ENCODE measurements at regions not wholly inside any gene's neighbourhood (a gene's known extent, or its start where the extent isn't known, plus 50 kb on each side); places are given as distances from the start of the nearest gene placed in this dataset.

DNA sequence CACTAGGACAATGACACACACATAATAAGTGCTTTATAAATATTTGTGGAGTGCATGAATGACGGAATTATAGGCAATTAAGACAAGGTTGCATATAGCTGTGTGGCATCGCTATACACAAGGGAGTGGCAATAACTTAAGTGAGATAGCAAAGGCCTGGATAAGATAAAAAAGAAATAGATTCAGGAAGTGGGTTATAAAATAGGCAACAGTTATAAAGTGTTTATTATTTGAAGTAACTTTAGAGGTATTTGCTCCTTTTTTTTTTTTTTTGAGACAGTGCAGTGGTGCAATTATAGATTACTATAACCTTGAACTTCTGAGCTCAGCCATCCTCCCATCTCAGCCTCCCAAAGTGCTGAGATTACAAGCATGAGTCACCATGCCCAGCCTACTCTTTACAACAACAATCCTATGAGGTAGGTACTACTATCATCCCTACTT is 75.9 kb upstream of the LOC128125822 start:
- no peaks in the 10 kb centered on the region for H3K9me3 ChIP-seq (ENCODE audit: insufficient read depth, low read depth)
- H3K79me2 ChIP-seq (ENCODE audit: low read depth) = no peaks in the 10 kb centered on the region
- no peak overlapping the region for H3K27ac ChIP-seq
- ChIA-PET POLR2A (ENCODE audit: unreplicated experiment) (no interaction called here), CTCF (no interaction called here)
- no peaks in the 10 kb centered on the region for H3K9me2 ChIP-seq (ENCODE audit: insufficient read depth)
- intact Hi-C loops (cut with micrococcal nuclease; ENCODE audit: unreplicated experiment) = no loop called here
- no peaks in the 10 kb centered on the region for H3K36me3 ChIP-seq (ENCODE audit: low read depth)
- TF ChIP-seq, protein P1, sequence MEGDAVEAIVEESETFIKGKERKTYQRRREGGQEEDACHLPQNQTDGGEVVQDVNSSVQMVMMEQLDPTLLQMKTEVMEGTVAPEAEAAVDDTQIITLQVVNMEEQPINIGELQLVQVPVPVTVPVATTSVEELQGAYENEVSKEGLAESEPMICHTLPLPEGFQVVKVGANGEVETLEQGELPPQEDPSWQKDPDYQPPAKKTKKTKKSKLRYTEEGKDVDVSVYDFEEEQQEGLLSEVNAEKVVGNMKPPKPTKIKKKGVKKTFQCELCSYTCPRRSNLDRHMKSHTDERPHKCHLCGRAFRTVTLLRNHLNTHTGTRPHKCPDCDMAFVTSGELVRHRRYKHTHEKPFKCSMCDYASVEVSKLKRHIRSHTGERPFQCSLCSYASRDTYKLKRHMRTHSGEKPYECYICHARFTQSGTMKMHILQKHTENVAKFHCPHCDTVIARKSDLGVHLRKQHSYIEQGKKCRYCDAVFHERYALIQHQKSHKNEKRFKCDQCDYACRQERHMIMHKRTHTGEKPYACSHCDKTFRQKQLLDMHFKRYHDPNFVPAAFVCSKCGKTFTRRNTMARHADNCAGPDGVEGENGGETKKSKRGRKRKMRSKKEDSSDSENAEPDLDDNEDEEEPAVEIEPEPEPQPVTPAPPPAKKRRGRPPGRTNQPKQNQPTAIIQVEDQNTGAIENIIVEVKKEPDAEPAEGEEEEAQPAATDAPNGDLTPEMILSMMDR (conservative IDR thresholded peaks at IDR 0.05) = no peak
- TF ChIP-seq EZH2 (IDR thresholded peaks at IDR 0.05; ENCODE audit: low read depth) = no peak
- H3K4me2 ChIP-seq = no peak overlapping the region
- no peak overlapping the region for H2AFZ ChIP-seq
- no peak overlapping the region for H3K4me3 ChIP-seq
- no TSS peak for BruUV-seq (replicated peaks)
- H3K27me3 ChIP-seq (ENCODE audit: insufficient read depth, low read depth) = no peaks in the 10 kb centered on the region
- H3K4me1 ChIP-seq (replicated peaks; ENCODE audit: insufficient read depth) = peaks cover 2% of the 10 kb centered on the region
- H4K20me1 ChIP-seq (ENCODE audit: insufficient read depth) = no peaks in the 10 kb centered on the region
- DNase-seq = no peak
- H3F3A ChIP-seq (ENCODE audit: insufficient read depth, low read depth) = no peaks in the 10 kb centered on the region

DNA sequence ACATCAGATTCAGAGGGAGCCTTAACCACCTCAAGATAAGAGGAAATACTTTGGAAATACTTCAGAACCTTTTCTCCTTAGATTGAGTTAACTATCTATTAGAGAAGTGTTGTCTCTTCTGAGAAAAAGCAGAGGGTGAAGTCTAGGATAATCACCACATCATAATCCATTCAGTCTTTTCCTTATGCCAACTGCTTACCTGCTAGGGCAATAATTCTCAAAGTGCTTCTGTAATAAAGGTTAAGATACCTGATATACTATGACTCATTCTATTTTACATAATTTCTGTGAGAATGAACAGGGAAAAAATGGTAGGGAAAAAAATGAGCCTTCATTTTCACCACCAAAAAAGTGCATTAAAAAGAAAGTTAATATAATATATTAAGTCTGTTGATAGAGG is 70.1 kb upstream of the LOC128125822 start:
- POLR2A ChIA-PET (ENCODE audit: unreplicated experiment) = no interaction called here
- intact Hi-C loops (cut with micrococcal nuclease; ENCODE audit: unreplicated experiment) = no loop called here

DNA sequence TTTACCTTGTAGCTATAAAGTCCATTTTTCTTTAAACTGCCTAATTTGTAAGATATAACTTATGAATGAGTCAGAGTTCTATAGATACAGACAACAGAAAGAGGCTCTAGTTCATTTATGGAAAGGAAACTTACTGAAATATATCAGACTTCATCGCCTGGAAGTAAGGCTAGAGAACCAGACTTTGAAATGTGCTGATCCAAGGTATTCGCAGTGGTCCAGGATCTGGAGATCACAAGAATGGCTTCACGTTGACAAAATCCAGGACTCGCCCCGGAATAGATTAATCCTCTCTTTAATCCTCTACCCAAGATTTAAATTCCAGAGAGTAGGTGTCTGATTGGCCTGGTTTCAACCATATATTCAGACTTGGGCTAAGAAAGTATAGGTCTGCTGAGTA is 69.1 kb upstream of the LOC128125822 start:
- TF ChIP-seq EZH2 (IDR thresholded peaks at IDR 0.05; ENCODE audit: low read depth) = no peak
- TF ChIP-seq, protein P1 (conservative IDR thresholded peaks at IDR 0.05) = no peak

More for the DNA sequence above, 70.1 kb upstream of the LOC128125822 start:
- Histone ChIP-seq H2AFZ (no peak overlapping the region), H4K20me1 (ENCODE audit: insufficient read depth) (no peaks in the 10 kb centered on the region), H3K4me3 (0 out of 2 replicates have a peak overlapping the region, but pooled peaks have one; percentile 19), H3K9me3 (ENCODE audit: insufficient read depth, low read depth) (no peaks in the 10 kb centered on the region), H3K36me3 (ENCODE audit: low read depth) (no peaks in the 10 kb centered on the region), H3K4me2 (peak overlapping the region; percentile 43), H3K27me3 (ENCODE audit: insufficient read depth, low read depth) (no peaks in the 10 kb centered on the region), H3F3A (ENCODE audit: insufficient read depth, low read depth) (peaks cover 17% of the 10 kb centered on the region), H3K79me2 (ENCODE audit: low read depth) (no peaks in the 10 kb centered on the region), H3K4me1 (replicated peaks; ENCODE audit: insufficient read depth) (peaks cover 27% of the 10 kb centered on the region), H3K9me2 (ENCODE audit: insufficient read depth) (no peaks in the 10 kb centered on the region), H3K27ac (peak overlapping the region; percentile 52)
- TF ChIP-seq EZH2 (IDR thresholded peaks at IDR 0.05; ENCODE audit: low read depth) = no peak
- no TSS peak for BruUV-seq (replicated peaks)
- peak in 1 of 2 experiments; percentile 59 for DNase-seq
- CTCF ChIA-PET = interaction anchor here (0.6 kb wide), 1 partner anchor 149 kb away, joined by 3 read pairs; no protein-coding TSS in a partner anchor

More for the DNA sequence above, 69.1 kb upstream of the LOC128125822 start:
- Histone ChIP-seq H3K79me2 (ENCODE audit: low read depth) (no peaks in the 10 kb centered on the region), H3K36me3 (ENCODE audit: low read depth) (no peaks in the 10 kb centered on the region), H3K9me2 (ENCODE audit: insufficient read depth) (no peaks in the 10 kb centered on the region), H2AFZ (no peak overlapping the region), H4K20me1 (ENCODE audit: insufficient read depth) (no peaks in the 10 kb centered on the region), H3K4me1 (replicated peaks; ENCODE audit: insufficient read depth) (peaks cover 27% of the 10 kb centered on the region), H3K27me3 (ENCODE audit: insufficient read depth, low read depth) (no peaks in the 10 kb centered on the region), H3K4me2 (no peak overlapping the region), H3F3A (ENCODE audit: insufficient read depth, low read depth) (peaks cover 17% of the 10 kb centered on the region), H3K27ac (no peak overlapping the region), H3K4me3 (no peak overlapping the region), H3K9me3 (ENCODE audit: insufficient read depth, low read depth) (no peaks in the 10 kb centered on the region)
- ChIA-PET POLR2A (ENCODE audit: unreplicated experiment) (no interaction called here), CTCF (no interaction called here)
- no TSS peak for BruUV-seq (replicated peaks)
- intact Hi-C loops (cut with micrococcal nuclease; ENCODE audit: unreplicated experiment) = no loop called here
- DNase-seq = no peak
